ENCODE measurements at regions not wholly inside any gene's neighbourhood (a gene's known extent, or its start where the extent isn't known, plus 50 kb on each side); places are given as distances from the start of the nearest gene placed in this dataset.

- no peaks in the 10 kb centered on the region for H3K27me3 Mint-ChIP-seq
- no peak overlapping the region for H3K4me3 Mint-ChIP-seq
- H4K20me1 ChIP-seq (ENCODE audit: control insufficient read depth, insufficient read depth, low read length, poor library complexity, severe bottlenecking) = no peaks in the 10 kb centered on the region
- DNase-seq = no peak
- no peaks in the 10 kb centered on the region for H3K4me1 Mint-ChIP-seq
- intact Hi-C loops (cut with micrococcal nuclease) = no loop called here
- H3K4me3 ChIP-seq (ENCODE audit: control extremely low read depth in 1 of 5, extremely low read depth in 1 of 5, insufficient read depth in 1 of 5, low read depth in 2 of 5, low read length in 4 of 5) = no peak overlapping the region
- ATAC-seq (ENCODE audit: low read depth) = no peak
- CTCF ChIA-PET = no interaction called here
- no peaks in the 10 kb centered on the region for H3K27me3 ChIP-seq (replicated peaks in 1 of 4; ENCODE audit: control extremely low read depth in 1 of 4, control insufficient read depth in 3 of 4, insufficient read depth in 4 of 4, low read length in 3 of 4)
- POLR2A ChIA-PET = no interaction called here
- no peak overlapping the region for H3K9ac ChIP-seq (ENCODE audit: low read length)
- no peak overlapping the region for H3K27ac Mint-ChIP-seq
- no peaks in the 10 kb centered on the region for H3K36me3 ChIP-seq (replicated peaks in 1 of 2; ENCODE audit: control extremely low read depth in 1 of 2, control insufficient read depth in 1 of 2, extremely low read depth in 1 of 2, insufficient read depth in 2 of 2, low read length in 1 of 2)
- H3K4me1 ChIP-seq (ENCODE audit: control insufficient read depth in 2 of 2, insufficient read depth in 2 of 2, low read length in 2 of 2) = no peaks in the 10 kb centered on the region
- H3K9me3 Mint-ChIP-seq (ENCODE audit: insufficient read depth) = peaks cover 8% of the 10 kb centered on the region
- H3K27ac ChIP-seq (ENCODE audit: low read length in 2 of 2) = no peak overlapping the region
- no peaks in the 10 kb centered on the region for H3K79me2 ChIP-seq (ENCODE audit: control insufficient read depth, insufficient read depth, low read length)
- no peak overlapping the region for H3K4me2 ChIP-seq (replicated peaks; ENCODE audit: low read depth, low read length, poor library complexity, severe bottlenecking)
- H3K9me3 ChIP-seq (ENCODE audit: control extremely low read depth in 1 of 3, control insufficient read depth in 2 of 3, insufficient read depth in 1 of 3, low read length in 2 of 3) = peaks cover 1 to 8% (median 3%) of the 10 kb centered on the region in 3 donors
- H2AFZ ChIP-seq (ENCODE audit: insufficient read depth, low read depth, low read length, poor library complexity, severe bottlenecking) = no peak overlapping the region
- TF ChIP-seq CTCF (IDR thresholded peaks at IDR 0.05) = no peak
- TF ChIP-seq EZH2 (IDR thresholded peaks at IDR 0.05; ENCODE audit: borderline replicate concordance, insufficient read depth, low read depth, low read length, poor library complexity, severe bottlenecking) = no peak
- no CpG with 5 or more reads among the region's 1 CpG for WGBS (ENCODE audit: insufficient coverage)
Observed at GRCh38 chr5:3893975-3894374, 298.3 kb downstream of the IRX1 start.

GRCh38 chr5:3896098-3896497, 300.5 kb downstream of the IRX1 start:
- Mint-ChIP-seq H3K27me3 (no peaks in the 10 kb centered on the region), H3K4me3 (no peak overlapping the region), H3K9me3 (ENCODE audit: insufficient read depth) (peaks cover 8% of the 10 kb centered on the region), H3K4me1 (no peaks in the 10 kb centered on the region), H3K27ac (no peak overlapping the region)
- no peaks in the 10 kb centered on the region for H4K20me1 ChIP-seq (ENCODE audit: control insufficient read depth, insufficient read depth, low read length, poor library complexity, severe bottlenecking)
- intact Hi-C loops (cut with micrococcal nuclease) = no loop called here
- no peak overlapping the region for H3K9ac ChIP-seq (ENCODE audit: low read length)
- no peak overlapping the region for H3K27ac ChIP-seq (ENCODE audit: low read length in 2 of 2)
- CTCF ChIA-PET = no interaction called here
- no peak overlapping the region for H2AFZ ChIP-seq (ENCODE audit: insufficient read depth, low read depth, low read length, poor library complexity, severe bottlenecking)
- H3K4me1 ChIP-seq (ENCODE audit: control insufficient read depth in 2 of 2, insufficient read depth in 2 of 2, low read length in 2 of 2) = no peaks in the 10 kb centered on the region
- H3K9me3 ChIP-seq (ENCODE audit: control extremely low read depth in 1 of 3, control insufficient read depth in 2 of 3, insufficient read depth in 1 of 3, low read length in 2 of 3) = peaks cover 0 to 3% (median 1%) of the 10 kb centered on the region in 3 donors
- WGBS (ENCODE audit: insufficient coverage) = 100% methylated on average over 2 of the region's 5 CpGs
- ATAC-seq (ENCODE audit: low read depth) (no peak), DNase-seq (no peak)
- H3K79me2 ChIP-seq (ENCODE audit: control insufficient read depth, insufficient read depth, low read length) = no peaks in the 10 kb centered on the region
- TF ChIP-seq CTCF (IDR thresholded peaks at IDR 0.05) = no peak
- TF ChIP-seq EZH2 (IDR thresholded peaks at IDR 0.05; ENCODE audit: borderline replicate concordance, insufficient read depth, low read depth, low read length, poor library complexity, severe bottlenecking) = no peak
- POLR2A ChIA-PET = no interaction called here
- no peak overlapping the region for H3K4me3 ChIP-seq (ENCODE audit: control extremely low read depth in 1 of 5, extremely low read depth in 1 of 5, insufficient read depth in 1 of 5, low read depth in 2 of 5, low read length in 4 of 5)
- no peaks in the 10 kb centered on the region for H3K27me3 ChIP-seq (replicated peaks in 1 of 4; ENCODE audit: control extremely low read depth in 1 of 4, control insufficient read depth in 3 of 4, insufficient read depth in 4 of 4, low read length in 3 of 4)
- no peak overlapping the region for H3K4me2 ChIP-seq (replicated peaks; ENCODE audit: low read depth, low read length, poor library complexity, severe bottlenecking)
- no peaks in the 10 kb centered on the region for H3K36me3 ChIP-seq (replicated peaks in 1 of 2; ENCODE audit: control extremely low read depth in 1 of 2, control insufficient read depth in 1 of 2, extremely low read depth in 1 of 2, insufficient read depth in 2 of 2, low read length in 1 of 2)
